ENCODE measurements at regions not wholly inside any gene's neighbourhood (a gene's known extent, or its start where the extent isn't known, plus 50 kb on each side); places are given as distances from the start of the nearest gene placed in this dataset.

DNA sequence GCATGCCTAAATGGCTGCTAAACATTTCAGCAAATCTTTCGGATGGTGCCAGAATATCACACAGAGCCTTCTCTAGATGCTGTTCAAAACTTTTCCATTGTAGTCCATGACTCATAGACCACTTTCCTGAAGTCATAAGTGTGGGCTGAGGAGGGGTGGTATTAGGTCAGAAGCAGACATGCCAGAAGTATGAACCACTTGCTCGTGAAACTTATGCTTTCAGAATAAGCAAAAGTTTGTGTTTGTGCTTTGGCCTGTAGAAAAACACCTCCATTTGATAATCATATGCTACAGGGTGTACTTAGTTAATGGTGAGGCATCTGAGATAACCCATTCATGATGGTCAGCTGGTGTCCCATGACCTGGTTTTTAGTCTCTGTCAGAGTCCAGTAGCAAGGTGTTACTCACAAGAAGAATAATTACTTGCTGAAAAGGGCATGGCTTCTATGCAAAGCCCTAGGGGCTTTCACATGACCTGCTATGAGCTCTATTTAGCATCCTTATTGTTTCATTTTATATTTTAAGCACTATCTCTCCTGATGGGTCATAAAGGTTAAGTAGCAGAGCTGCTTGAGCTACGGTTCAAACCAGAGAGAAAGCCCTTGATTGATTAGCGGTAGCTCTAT is 183.1 kb upstream of the IVNS1ABP start:
- DNase-seq (ENCODE audit: low read depth), result peak; percentile 75

DNA sequence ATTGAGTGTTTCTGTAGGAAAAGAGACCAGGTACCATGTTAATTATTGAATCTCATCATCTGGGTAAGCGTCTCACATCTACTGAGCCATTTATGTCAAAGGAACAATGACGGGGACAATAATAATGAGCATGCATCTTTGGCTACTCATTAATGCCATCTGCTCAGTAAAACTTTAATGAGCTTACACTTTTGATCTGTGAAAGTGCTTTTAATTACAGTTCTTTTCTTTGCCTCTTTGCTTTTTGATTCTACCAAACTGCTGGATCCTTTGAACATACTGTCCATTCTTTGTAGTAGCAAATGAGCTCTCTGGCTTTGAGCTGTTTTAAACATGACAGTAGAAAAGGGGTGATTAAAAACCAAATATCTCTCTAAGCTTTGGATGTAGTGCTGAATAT is 181.2 kb upstream of the IVNS1ABP start:
- no peak for DNase-seq (ENCODE audit: low read depth)

DNA sequence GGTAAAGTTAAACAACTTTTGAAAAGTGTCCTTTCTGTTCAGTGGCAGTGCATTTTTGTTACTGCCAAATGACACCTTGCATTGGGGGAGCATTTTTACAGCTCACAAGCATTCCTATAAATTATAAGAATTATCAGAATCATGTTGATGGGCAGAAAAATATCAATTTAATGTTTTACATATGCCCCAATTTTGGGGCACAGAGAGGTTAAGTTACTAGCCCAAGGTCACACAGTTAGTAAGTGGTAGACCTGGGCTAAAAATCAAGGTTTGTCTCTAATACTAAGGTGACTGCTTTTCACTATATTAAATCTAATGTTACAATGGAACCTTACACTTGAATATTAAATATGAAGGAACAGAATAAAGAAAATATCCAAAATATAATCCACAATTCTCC is 180.1 kb upstream of the IVNS1ABP start:
- no peak for DNase-seq (ENCODE audit: low read depth)

DNA sequence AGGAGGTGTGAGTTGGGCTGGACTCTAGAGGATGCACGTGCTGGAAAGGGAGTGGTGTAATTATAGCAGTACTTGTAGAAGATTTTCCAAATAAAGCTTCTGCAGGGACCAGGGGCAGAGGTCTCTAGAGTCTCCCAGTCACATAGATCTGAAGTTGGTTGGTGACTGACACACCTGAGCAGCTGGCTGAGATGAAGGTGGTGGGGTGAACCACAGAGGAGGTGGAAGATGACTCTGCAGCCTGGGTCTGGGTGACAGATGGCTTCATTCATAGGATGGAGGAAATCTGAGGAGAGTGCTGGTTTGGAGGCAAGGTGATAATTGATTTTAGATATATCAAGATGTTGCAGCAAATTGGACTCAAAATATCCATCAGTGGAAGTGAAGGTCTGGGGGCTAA is 178.9 kb upstream of the IVNS1ABP start:
- no peak for DNase-seq (ENCODE audit: low read depth)

DNA sequence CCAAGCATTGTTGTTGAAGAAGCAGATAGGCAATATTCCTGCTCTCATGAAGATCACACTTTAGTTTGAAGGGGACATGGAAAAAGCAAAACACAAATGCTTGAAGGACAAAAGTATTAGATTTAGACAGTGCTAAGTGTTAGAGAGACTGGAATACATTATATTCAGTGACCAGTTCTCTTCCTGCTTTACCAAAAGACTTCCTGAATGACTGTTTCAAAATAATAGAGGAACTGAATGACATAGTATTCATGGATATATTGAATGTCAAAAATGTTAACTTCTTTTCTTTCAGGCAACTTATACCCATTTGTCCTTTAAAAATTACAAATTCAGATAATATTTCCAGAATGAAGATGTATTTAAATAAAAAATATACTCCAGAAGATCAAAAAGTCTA is 178.0 kb upstream of the IVNS1ABP start:
- no peak for DNase-seq (ENCODE audit: low read depth)

DNA sequence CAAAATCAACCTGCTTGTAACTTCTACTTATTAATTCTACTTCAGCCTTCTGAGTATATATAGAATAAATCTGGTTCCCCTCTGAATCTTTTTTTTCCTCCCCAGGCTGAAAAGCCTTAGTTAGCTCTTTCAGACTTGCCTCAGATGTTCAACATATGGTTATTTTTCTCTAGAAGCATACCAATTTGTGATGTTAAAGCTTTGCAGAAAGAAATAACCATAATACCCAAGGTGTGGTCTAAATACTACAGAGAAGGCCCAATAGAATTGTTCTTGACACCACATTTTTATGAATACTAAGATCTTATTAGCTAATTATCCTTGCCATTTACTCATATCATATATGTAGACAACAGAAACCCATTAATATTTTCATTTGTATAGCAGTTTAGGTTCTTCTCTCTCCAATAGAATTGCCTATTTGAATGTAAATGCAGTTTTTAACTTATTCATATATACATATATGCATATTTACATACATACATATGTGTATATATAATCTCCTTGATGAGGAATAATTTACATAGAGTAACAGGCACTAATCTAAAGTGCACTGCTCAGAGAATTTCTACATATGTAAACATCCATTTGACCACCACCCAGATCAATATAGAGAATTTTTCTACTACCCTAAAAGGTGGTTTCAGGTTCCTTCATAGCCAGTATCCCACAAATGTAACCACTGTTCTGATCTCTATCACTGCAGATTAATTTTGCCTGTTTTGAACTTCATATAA is 175.2 kb upstream of the IVNS1ABP start:
- no peak for DNase-seq (ENCODE audit: low read depth)

DNA sequence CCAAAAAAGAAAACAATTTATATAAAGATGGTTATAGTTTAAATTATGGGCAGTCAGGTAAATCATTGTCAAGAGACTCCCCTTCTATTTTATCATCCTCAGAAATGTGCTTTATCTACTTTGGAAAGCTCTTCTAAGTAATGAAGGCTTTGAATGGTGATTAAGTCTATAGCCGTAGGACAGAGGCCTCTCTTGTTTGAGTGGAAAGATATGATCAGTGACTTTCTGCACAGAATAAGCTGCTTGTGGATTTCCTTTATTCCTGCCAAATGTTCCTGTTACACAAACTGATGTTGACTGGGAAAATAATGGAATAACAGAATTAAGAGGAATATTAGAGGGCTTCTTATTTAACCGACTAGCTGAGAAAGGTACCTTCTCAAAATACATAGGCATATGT is 174.6 kb upstream of the IVNS1ABP start:
- no peak for DNase-seq (ENCODE audit: low read depth)

DNA sequence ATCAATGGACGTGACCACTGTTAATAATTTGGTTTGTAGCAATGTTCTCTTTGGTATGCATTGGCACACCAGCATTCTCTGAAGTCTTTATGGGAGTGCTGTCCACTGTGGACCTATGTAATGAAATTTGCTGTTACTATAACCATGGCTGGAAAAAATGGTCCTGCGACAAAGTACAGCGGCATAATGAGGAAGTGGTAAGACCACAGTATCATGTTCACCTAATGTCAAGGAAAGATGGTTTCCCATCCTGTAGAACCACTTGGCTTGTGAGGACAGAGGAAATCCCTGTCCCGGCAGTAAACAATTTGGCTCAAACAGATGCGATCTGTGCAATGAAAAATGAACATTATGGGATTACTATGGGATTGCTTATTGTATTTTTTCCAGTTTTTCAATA is 173.9 kb upstream of the IVNS1ABP start:
- DNase-seq (ENCODE audit: low read depth), result no peak

DNA sequence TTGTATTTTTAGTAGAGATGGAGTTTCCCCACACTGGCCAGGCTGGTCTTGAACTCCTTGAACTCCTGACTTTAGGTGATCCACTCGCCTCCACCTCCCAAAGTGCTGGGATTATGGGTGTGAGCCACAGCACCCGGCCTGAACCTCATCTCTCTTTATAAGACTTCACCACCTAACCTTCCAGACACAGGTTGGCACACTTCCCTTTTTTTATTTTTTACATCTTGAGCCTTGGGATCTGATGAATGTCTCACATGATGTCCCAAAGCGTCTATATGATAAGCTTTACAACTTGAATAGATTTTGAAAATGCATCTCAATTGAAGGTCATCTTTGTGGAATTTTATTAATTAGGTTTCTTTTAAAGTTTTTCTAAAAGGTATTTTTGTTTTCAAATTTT is 172.4 kb upstream of the IVNS1ABP start:
- DNase-seq (ENCODE audit: low read depth), result no peak

DNA sequence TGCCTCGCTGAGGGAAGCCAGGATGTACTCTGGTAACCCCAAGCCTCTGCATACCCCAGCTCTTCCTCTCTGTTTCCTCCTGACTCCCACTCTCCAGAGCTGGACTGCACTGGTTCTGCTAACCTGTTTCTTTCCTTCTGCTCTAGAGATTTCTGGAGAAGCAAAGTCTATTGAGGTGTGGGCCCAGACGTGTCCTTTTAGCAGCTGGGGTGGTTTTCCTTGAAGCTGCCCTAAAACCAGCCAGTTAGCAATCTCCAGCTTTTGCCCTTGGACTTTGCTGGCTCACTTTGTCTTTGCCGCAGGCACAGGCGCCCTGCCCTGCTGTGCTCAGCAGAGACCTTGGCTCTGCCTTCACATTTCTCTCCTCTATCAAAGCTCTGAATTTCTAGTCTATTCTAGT is 171.8 kb upstream of the IVNS1ABP start:
- DNase-seq (ENCODE audit: low read depth), result no peak

DNA sequence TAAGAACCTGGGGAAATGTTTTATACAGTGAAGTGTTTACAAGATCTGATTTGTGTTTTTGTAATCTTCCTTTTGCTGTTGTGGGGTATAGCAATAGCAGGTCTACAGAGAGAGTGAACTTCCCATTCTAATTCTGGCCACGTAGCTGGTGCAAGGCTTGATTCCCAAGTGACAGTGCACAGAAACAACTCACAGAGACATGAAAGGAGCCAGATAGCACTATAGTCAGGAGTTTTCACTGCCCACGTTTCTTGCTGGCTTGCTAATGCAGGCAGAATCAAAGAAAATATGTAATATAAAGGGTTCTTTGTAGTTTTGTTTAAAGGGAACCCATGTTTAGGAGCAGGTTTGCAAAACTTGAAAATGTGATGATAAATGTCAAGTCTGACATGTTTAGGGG is 170.9 kb upstream of the IVNS1ABP start:
- no peak for DNase-seq (ENCODE audit: low read depth)

DNA sequence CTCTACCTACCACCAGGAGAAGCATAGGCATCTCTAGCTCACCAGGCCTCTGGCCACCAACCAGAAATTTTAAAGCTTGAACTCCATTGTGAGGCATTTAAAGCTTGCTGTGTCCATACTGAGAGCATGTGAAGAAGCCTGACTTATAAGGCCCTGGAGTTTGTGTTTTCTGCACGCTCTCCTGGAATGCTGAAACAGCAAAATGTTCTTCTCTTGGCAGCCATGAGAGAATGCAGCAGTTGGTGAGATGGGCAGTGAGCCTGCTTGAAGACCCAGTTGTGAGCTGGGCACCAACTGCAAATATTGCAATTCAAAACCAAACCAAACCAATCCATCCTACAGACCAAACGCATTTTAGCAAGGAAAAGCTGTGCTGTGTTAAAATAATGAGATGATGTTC is 170.0 kb upstream of the IVNS1ABP start:
- DNase-seq (ENCODE audit: low read depth), result no peak

DNA sequence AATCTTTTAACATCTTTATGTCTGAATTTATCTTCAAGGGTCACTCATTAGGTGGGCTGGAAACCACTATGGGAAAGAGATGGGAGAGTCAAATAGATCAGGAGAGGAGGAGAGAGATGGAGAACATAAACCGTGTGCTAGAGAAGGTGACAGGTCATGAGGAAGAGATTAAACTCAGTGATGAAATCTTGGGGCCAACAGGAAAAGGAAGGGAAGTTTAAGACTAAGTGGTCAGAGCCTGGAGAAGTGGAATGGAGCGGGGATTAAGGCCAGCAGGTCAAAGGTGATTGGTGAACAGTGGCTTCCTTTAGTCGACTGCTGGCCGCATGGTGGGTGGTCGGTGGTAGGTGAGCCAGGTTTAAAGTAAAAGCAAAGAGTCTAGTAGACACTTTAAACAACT is 169.3 kb upstream of the IVNS1ABP start:
- DNase-seq (ENCODE audit: low read depth), result no peak

DNA sequence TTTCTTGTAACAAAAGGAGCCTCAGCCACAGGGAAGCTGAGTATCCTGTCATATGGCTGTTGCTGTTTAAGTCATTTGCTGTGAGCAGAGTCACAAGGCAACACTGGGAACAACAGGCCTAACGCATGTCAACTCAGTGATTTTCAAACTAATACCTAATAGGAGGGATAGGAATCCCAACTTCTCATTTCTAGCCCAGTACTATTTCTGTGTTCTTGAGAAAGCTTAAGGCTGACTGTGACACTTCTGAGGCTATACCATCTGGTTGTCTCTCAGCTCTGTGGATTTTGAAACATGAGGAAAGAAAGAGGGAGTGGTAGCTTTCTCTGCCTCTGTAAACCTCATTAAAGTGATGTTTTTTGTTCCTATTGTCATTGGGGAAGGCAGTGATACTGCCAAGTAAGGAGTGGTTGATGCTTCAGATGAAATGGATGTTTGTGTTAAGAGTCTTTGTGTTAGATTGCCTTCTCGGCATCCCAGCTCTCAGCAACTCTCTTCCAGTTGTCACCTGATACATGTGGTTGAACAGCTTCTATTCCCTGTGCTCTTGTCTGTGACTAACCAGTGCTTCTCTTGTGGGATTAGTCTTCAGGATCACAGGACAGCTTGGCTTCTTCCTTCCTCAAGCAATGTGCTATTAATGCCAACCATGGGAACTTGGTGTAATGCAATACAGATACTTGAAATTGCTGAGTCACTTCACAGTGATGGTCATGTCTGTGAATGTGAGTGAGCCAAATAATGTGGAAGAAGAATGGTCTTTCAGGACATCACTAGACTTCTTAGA is 166.8 kb upstream of the IVNS1ABP start:
- DNase-seq (ENCODE audit: low read depth), result peak; percentile 41

DNA sequence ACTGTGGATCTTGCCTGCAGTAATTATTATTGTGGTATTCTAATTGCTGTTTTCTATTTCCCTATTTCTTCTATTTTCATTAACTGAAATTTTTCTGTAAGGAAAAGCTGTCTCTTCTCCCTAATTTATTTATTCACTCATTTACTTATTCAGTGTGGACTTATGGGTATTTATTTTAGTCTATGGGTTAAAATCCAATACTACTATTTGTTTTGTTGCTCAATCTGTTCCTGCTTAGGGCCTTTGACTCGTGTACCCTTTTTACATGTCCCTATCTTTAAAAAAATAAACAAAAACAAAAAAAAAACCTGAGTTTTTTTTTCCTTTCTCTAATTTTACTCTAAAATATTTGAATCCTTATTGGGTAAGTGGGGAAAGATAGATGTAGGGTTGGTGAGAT is 166.2 kb upstream of the IVNS1ABP start:
- DNase-seq (ENCODE audit: low read depth), result no peak

DNA sequence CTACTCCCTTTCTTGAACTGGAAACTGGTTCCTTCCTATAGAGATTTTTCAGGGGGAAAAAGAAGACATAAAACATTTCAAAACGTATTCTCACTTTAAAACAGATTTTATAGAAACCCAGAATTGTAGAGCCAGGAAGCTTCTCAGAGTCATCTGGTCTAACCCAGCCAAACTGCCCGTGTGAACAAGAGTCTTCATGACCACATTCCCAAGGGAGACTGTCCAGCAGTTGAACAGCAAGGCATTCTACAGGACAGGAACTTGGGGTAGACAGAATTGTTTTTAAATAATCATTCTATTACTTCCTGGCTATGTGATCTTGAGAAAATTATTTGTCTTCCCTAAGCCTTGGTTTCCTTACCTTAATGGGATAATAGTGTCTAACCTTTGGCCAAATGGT is 163.5 kb upstream of the IVNS1ABP start:
- no peak for DNase-seq (ENCODE audit: low read depth)

DNA sequence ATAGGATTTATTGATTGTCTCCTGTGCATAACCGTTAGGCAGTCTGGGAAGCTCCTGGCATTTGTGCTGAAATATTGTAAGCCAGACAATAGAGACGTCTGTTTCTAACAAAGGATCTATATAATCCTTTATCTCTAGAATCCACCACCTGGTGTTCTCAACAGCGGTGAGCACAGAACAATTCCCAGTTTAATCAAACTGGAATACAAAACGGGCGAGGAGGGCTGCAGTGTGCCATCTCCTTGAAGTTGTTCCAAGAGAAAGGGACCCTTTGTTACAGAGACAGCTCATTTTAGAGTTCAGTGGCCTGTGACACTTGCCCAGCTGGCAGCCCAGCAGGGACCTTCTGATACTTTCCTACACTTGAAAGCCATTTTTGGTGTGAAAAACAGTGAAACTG is 162.8 kb upstream of the IVNS1ABP start:
- DNase-seq (ENCODE audit: low read depth), result no peak

DNA sequence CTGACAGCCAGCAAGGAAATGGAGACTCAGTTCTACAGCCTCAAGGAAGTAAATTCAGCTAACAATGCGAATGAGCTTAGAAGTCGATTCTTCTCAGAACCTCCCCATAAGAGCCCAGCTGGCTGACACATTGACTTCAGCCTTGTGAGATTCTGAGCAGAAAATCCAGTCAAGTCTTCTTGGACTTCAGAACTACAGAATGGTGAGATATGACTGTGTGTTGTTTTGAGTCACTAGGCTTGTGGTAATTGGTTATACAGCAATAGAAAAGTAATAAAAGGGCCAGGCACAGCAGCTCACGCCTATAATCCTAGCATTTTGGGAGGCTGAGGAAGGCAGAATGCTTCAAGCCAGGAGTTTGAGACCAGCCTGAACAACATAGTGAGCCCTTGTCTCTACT is 161.8 kb upstream of the IVNS1ABP start:
- DNase-seq (ENCODE audit: low read depth), result no peak

DNA sequence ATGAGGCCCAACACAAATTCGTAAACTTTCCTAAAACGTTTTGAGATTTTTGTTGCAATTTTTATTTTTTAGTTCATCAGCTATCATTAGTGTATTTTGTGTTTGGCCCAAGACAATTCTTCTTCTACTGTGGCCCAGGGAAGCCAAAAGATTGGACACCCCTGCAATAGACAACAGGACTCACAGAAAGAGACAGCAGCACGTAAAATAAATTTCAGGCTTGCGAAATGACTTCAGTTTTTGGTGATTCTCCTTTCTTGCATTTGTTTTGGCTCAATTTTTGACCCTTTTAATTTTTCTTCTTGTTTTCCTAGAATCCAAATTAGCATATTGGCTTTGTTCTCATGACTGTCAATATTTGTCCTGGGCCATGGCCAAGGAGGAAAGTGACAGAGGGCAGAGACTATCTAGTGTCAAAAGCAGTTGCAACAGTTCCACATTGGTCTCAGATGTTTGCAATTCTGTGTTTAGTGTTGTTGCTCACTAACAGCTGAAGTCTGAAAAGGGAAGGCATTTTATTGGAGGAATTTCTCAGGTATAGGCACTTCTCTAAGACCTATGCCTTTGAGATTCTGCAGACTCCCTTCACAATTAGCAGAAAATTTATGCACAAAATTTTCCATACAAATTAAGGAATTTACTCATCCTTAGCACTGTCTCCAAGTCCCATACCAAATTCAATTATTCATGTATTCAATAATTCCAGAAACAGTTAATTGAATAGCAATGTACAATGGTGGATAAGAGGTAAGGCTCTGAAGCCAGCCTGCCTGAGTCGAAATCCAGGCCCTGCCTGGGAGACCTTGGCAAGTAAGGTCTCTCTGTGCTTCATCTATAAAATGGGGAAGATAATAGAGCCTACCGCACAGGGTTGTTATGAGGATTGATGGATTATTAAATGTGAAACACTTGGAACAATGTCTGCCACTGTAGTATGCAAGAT is 160.9 kb upstream of the IVNS1ABP start:
- DNase-seq (ENCODE audit: low read depth), result no peak

DNA sequence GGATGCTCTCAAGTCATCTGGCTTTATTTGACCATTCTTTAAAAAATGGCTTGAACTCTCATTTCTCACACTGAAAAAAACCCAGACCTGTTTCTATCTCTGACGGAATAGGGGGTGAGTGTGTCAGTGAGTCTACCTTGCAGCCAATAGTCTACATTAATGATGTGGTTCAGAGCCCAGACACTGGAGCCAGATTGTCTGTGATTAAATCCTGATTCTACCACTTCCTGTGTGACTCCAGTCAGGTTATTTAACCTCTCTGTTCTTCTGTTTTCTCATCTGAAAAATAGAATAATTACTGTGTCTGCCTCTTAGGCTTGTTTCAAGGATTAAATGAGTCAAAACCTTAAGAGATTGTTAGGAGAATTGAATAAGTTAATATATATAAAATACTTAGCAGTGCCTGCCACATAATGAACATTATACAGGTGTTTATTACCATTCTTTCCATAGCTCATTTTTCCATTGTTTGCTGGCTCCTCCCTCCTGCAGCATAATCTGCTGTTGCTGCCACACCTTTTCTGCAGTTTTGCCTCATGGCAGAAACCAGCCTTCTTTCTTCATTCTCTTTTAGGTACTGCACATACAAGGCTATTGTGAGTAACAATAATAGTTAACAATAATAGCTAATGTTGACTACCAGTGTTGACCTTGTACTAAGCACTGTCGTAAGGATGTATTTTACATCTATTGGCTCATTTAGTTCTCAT is 157.6 kb upstream of the IVNS1ABP start:
- no peak for DNase-seq (ENCODE audit: low read depth)

DNA sequence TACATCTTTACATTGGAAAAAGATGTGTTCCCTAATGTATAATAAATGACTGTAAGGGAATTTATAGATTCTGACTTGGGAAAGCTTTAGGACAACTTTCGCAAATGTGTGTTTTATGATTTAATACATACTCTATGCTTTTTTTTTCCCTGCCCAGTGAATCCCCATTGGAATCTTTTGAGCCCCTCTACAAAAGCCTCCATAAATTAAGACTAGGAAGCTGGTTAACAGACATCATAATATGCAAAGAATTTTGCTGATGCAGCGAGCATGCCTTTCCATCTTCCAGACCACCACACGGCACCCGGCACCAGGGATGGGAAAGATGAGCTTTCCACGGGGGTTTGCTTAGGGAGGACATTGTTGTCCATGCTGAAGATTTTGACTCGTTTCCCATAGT is 156.1 kb upstream of the IVNS1ABP start:
- no peak for DNase-seq (ENCODE audit: low read depth)

DNA sequence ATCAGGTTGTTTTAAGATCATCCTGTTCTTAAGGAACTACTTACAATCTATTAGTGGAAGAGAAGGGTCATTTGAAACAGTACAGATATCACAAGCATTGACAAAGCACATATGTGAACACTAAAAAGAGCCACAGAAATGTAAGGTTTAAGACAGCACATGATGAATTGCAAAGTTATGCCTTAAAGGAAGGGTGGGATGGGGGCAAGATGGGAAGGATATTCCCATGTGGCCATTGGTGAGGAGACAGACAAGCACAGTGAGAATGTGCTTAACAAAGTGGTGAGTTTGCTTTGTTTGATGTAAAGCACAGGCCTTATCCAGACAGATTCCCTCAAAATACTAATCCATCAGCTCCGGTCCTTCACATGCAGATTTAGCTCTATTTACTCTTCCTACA is 151.6 kb upstream of the IVNS1ABP start:
- DNase-seq (ENCODE audit: low read depth), result no peak
